Heart left ventricle (tissue), 16 donors: ENCODE measurements at regions not wholly inside any gene's neighbourhood (a gene's known extent, or its start where the extent isn't known, plus 50 kb on each side); places are given as distances from the start of the nearest gene placed in this dataset.

Experiments used
- ATAC-seq, 4 donors: fragments of 200-7000 bp; cut with Tn5 transposase; one replicate each; pipeline ENCODE4 v1.9.1; 2020 to 2022; ENCODE audit warnings: moderate library complexity in 4 of 4, mild to moderate bottlenecking in 3 of 4, moderate number of reproducible peaks in 1 of 4
- DNase-seq, 5 donors: peaks; one replicate each; pipeline ENCODE4 v3.0.0-alpha.2; 2020
- H3K27ac ChIP-seq, 12 donors: fragments of 200-600 bp; sonication (generic) in 4 of 12; one replicate each; pipeline versions ENCODE4 v1.5.0 to v1.8.0; 2016 to 2022; ENCODE audit warnings: mild to moderate bottlenecking in 2 of 12
- H3K27me3 ChIP-seq, 9 donors: fragments of 200-600 bp; sonication (generic) in 2 of 9; one replicate each; pipeline versions ENCODE4 v1.5.1 to v1.8.0; 2016 to 2022; ENCODE audit warnings: mild to moderate bottlenecking in 3 of 9
- H3K36me3 ChIP-seq, 9 donors: fragments of 200-600 bp; sonication (generic) in 2 of 9; one replicate each; pipeline versions ENCODE4 v1.5.0 to v1.8.0; 2018 to 2022; ENCODE audit warnings: mild to moderate bottlenecking in 2 of 9
- H3K4me1 ChIP-seq, 12 donors: fragments of 200-600 bp; sonication (generic) in 4 of 12; one replicate each; pipeline versions ENCODE4 v1.5.0 to v1.8.0; 2016 to 2022; ENCODE audit warnings: mild to moderate bottlenecking in 3 of 12
- H3K4me3 ChIP-seq, 12 donors: fragments of 200-600 bp; sonication (generic) in 4 of 12; one replicate each; pipeline versions ENCODE4 v1.5.0 to v1.8.0; 2017 to 2022; ENCODE audit warnings: mild to moderate bottlenecking in 9 of 12, moderate library complexity in 4 of 12
- H3K9me3 ChIP-seq, 12 donors: fragments of 200-600 bp; sonication (generic) in 4 of 12; one replicate each; pipeline versions ENCODE4 v1.5.0 to v1.8.0; 2016 to 2022; ENCODE audit warnings: mild to moderate bottlenecking in 1 of 12
- POLR2A ChIP-seq, 2 donors: fragments of 450-650 bp; IDR thresholded peaks; one replicate each; pipeline ENCODE4 v1.6.1; 2017; ENCODE audit warnings: antibody characterized with exemption in 2 of 2, mild to moderate bottlenecking in 2 of 2, moderate library complexity in 2 of 2
- WGBS, 4 donors: extraction: QIAGEN DNeasy Blood & Tissue Kit in 2 of 4; methylation state at CpG; one replicate each; pipeline versions ENCODE4 v1.1.5 to v1.1.7; 2013 to 2018; 5-methylcytosine and 5-hydroxymethylcytosine counted together
- intact Hi-C, 10 donors: fragments of 100-400 bp; cut with DNase I; formaldehyde crosslinking; loops; one replicate each; pipeline versions ENCODE4 v1.11.1 to v1.14.2; 2022
- TF ChIP-seq, protein P1 (sequence below), 12 donors: fragments of 200-600 bp; sonication (generic) in 4 of 12; IDR thresholded peaks; one replicate each; pipeline versions ENCODE4 v1.5.0 to v1.8.0; 2018 to 2022; ENCODE audit warnings: antibody characterized with exemption in 12 of 12, mild to moderate bottlenecking in 5 of 12
- donor health status: ischemic (EF 13 %, LVEDD 7.1; RV severe dilation, severe dysfunction).
- donor health status: healthy with polysubstance abuse.
- donor health status: DM: no; HTN: yes; CAD: no.
- donor health status: DM: no; HTN: no; CAD: no.
- donor health status: ischemic (EF 25% LVEDD 6.9; RV normal size, moderate dysfunction).
- donor health status: ischemic (EF 25% LVEDD 5.7; RV mildly dilated, moderate dysfunction).
- donor health status: healthy.
- donor health status: DM: yes; HTN: yes; CAD: no.
- donor health status: ischemic (EF 35%, LVEDD 5.7; RV mildly dilated, moderate dysfunction).
- donor health status: nonischemic (EF 11% LVEDD 7.7; RV severe dilation, severe dysfunction).
- donor health status: DM: yes; HTN: yes; CAD: no.
- donor health status: PGD.
- donor health status: ischemic (EF 29% LVEDD 5.4; RV normal size, mild dysfunction).
- donor health status: nonischemic (EF 23%, LVEDD 6.1; RV moderate dilation, normal function).

DNA sequence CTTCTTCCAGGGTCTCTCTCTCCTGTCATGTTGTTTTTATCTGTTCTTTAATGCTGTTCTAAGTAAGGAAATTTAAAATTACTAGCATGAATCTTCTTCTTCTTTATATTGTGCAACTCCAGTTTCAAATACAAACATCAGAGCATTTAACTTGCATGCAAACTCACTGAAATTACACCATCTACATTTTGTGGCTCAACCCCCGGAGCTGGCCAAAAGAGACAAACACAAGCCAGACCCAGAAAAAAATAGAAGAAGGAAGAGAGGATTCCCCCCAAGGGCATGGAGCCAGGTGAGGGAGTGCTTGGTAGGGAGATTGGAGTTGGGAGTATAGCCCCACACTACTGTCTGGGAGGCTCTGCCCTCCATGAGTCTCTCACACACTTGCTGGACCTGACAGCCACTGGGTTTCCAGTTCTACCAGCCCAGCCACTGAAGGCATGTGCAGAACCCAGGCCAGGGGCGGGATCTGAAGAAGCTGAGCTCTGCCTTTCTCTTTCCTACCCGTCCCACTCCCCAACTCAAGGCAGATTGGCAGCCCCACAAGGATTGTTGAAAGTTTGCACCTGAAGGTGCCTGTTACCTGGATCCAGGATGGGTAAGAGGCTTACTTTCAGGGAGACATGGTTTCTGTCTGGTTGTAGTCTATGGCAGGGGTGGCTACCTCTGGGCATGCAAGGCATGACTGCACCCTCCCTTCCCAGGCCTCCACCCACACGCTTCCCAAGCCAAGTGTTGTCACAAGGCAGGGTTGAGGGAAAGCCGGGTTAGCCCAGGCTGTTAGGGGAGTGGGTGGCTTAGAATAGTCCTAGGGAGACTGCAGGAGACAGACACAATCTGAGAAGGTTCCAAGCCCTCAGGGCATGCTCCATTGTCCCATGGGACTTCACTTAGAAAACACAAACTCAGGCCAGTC lies 297.2 kb downstream of the TGFB2 start:
- H3K27me3 ChIP-seq, result no peaks in the 10 kb centered on the region
- H3K4me1 ChIP-seq, result no peaks in the 10 kb centered on the region
- TF ChIP-seq, protein P1, sequence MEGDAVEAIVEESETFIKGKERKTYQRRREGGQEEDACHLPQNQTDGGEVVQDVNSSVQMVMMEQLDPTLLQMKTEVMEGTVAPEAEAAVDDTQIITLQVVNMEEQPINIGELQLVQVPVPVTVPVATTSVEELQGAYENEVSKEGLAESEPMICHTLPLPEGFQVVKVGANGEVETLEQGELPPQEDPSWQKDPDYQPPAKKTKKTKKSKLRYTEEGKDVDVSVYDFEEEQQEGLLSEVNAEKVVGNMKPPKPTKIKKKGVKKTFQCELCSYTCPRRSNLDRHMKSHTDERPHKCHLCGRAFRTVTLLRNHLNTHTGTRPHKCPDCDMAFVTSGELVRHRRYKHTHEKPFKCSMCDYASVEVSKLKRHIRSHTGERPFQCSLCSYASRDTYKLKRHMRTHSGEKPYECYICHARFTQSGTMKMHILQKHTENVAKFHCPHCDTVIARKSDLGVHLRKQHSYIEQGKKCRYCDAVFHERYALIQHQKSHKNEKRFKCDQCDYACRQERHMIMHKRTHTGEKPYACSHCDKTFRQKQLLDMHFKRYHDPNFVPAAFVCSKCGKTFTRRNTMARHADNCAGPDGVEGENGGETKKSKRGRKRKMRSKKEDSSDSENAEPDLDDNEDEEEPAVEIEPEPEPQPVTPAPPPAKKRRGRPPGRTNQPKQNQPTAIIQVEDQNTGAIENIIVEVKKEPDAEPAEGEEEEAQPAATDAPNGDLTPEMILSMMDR (IDR thresholded peaks at IDR 0.05), result no peak
- TF ChIP-seq POLR2A (IDR thresholded peaks at IDR 0.05), result no peak
- no peaks in the 10 kb centered on the region for H3K9me3 ChIP-seq
- intact Hi-C loops, result no loop called here
- DNase-seq (no peak), ATAC-seq (no peak)
- no peak overlapping the region for H3K4me3 ChIP-seq
- WGBS, 4 donors, result 89 to 91% (median 91%) methylated on average over 5 of the region's 5 CpGs
- no peaks in the 10 kb centered on the region for H3K36me3 ChIP-seq
- H3K27ac ChIP-seq, result no peak overlapping the region

GRCh38 chr1:218643281-218643680 lies 298.1 kb downstream of the TGFB2 start:
- H3K4me1 ChIP-seq, result no peaks in the 10 kb centered on the region
- no peak overlapping the region for H3K27ac ChIP-seq
- no peaks in the 10 kb centered on the region for H3K27me3 ChIP-seq
- intact Hi-C loops, result no loop called here
- WGBS, 4 donors, result 93 to 97% (median 97%) methylated on average over 4 of the region's 4 CpGs
- no peak for DNase-seq
- no peak overlapping the region for H3K4me3 ChIP-seq
- TF ChIP-seq POLR2A (IDR thresholded peaks at IDR 0.05), result no peak
- TF ChIP-seq, protein P1 (IDR thresholded peaks at IDR 0.05), result no peak
- peaks cover 0 to 3% (median 0%) of the 10 kb centered on the region in 12 donors for H3K9me3 ChIP-seq
- H3K36me3 ChIP-seq, result no peaks in the 10 kb centered on the region
- ATAC-seq, result no peak

GRCh38 chr1:218643926-218644325 lies 298.8 kb downstream of the TGFB2 start:
- peaks cover 0 to 3% (median 0%) of the 10 kb centered on the region in 12 donors for H3K9me3 ChIP-seq
- no peaks in the 10 kb centered on the region for H3K27me3 ChIP-seq
- no peak for DNase-seq
- H3K36me3 ChIP-seq, result no peaks in the 10 kb centered on the region
- intact Hi-C loops, result no loop called here
- no peak overlapping the region for H3K27ac ChIP-seq
- TF ChIP-seq, protein P1 (IDR thresholded peaks at IDR 0.05), result no peak
- no peak for TF ChIP-seq POLR2A (IDR thresholded peaks at IDR 0.05)
- H3K4me3 ChIP-seq, result no peak overlapping the region
- no peak for ATAC-seq
- no peaks in the 10 kb centered on the region for H3K4me1 ChIP-seq
- WGBS, 4 donors, result 70 to 78% (median 72%) methylated on average over 2 of the region's 2 CpGs

- H3K27me3 ChIP-seq, result no peaks in the 10 kb centered on the region
- intact Hi-C loops, result no loop called here
- no peak overlapping the region for H3K27ac ChIP-seq
- H3K4me3 ChIP-seq, result no peak overlapping the region
- no peaks in the 10 kb centered on the region for H3K4me1 ChIP-seq
- TF ChIP-seq POLR2A (IDR thresholded peaks at IDR 0.05), result no peak
- no peak for ATAC-seq
- H3K36me3 ChIP-seq, result no peaks in the 10 kb centered on the region
- WGBS, 4 donors, result 86 to 95% (median 92%) methylated on average over 4 of the region's 4 CpGs
- DNase-seq, result no peak
- H3K9me3 ChIP-seq, result peaks cover 0 to 3% (median 0%) of the 10 kb centered on the region in 12 donors
Measured at GRCh38 chr1:218646288-218646687, 301.2 kb downstream of the TGFB2 start.
